ENCODE measurements at regions not wholly inside any gene's neighbourhood (a gene's known extent, or its start where the extent isn't known, plus 50 kb on each side); places are given as distances from the start of the nearest gene placed in this dataset.

DNA sequence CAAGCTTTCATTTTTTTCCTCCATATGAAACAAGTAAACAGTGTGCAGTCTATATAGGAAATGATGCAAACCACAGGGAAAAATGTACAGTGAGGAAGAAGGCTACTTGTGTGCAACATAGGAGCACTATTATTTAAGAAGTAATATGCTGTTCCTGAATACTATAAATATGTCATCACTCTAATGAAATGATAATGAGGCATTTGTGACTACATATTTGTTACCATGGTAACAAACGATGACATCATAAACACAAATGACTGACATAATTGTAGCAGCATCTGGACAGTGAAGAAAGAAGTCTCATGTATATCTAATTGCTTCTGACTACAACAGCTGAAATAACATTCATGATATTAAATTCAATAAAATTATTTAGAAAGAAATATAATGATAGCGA, 164.8 kb downstream of the C7orf25 start:
- Mint-ChIP-seq H3K4me3 (ENCODE audit: unreplicated experiment) (no peak overlapping the region), H3K9me3 (ENCODE audit: unreplicated experiment) (no peaks in the 10 kb centered on the region), H3K27me3 (ENCODE audit: insufficient read depth, unreplicated experiment) (no peaks in the 10 kb centered on the region), H3K4me1 (ENCODE audit: insufficient read depth, unreplicated experiment) (no peaks in the 10 kb centered on the region), H3K36me3 (ENCODE audit: insufficient read depth, unreplicated experiment) (no peaks in the 10 kb centered on the region), H3K27ac (ENCODE audit: low read depth, unreplicated experiment) (no peak overlapping the region)
- TF ChIP-seq, protein P1, sequence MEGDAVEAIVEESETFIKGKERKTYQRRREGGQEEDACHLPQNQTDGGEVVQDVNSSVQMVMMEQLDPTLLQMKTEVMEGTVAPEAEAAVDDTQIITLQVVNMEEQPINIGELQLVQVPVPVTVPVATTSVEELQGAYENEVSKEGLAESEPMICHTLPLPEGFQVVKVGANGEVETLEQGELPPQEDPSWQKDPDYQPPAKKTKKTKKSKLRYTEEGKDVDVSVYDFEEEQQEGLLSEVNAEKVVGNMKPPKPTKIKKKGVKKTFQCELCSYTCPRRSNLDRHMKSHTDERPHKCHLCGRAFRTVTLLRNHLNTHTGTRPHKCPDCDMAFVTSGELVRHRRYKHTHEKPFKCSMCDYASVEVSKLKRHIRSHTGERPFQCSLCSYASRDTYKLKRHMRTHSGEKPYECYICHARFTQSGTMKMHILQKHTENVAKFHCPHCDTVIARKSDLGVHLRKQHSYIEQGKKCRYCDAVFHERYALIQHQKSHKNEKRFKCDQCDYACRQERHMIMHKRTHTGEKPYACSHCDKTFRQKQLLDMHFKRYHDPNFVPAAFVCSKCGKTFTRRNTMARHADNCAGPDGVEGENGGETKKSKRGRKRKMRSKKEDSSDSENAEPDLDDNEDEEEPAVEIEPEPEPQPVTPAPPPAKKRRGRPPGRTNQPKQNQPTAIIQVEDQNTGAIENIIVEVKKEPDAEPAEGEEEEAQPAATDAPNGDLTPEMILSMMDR (IDR thresholded peaks at IDR 0.05; ENCODE audit: unreplicated experiment), result no peak
- DNase-seq (ENCODE audit: unreplicated experiment), result no peak
- CTCF ChIA-PET, result interaction anchor here (1.0 kb wide), 1 partner anchor 23 kb away, joined by 3 read pairs; no protein-coding TSS in a partner anchor
- BruUV-seq (replicated peaks), result no TSS peak
- POLR2A ChIA-PET, result no interaction called here
- intact Hi-C loops (cut with micrococcal nuclease), result no loop called here

DNA sequence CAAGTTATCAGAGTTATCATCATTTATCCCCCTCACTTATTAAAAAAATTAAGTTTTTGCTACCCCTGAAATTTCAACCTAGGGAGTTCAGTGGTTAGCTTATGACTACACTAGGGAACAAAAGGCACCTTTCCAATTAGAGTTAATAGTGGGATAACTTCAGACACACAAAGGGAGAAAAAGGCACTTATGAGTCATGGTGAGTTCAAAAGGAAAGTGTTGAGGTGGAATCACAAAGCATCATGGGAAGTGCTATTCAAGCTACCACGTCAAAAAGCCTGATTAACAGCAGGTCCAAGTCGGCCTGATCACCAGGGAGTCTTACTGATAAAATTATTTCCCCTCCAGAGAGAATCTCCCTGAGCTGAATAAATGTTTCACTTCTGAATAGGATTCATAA, 165.7 kb downstream of the C7orf25 start:
- ChIA-PET POLR2A (interaction anchor here (1.1 kb wide), 1 partner anchor 29 kb away, joined by 3 read pairs; no protein-coding TSS in a partner anchor), CTCF (interaction anchor here (0.5 to 1.9 kb wide), 14 partner anchors 7 to 782 kb away, joined by 3 to 11 read pairs (median 3); no protein-coding TSS in a partner anchor)
- no peaks in the 10 kb centered on the region for H3K4me1 Mint-ChIP-seq (ENCODE audit: insufficient read depth, unreplicated experiment)
- no peaks in the 10 kb centered on the region for H3K36me3 Mint-ChIP-seq (ENCODE audit: insufficient read depth, unreplicated experiment)
- no peaks in the 10 kb centered on the region for H3K27me3 Mint-ChIP-seq (ENCODE audit: insufficient read depth, unreplicated experiment)
- H3K9me3 Mint-ChIP-seq (ENCODE audit: unreplicated experiment), result no peaks in the 10 kb centered on the region
- intact Hi-C loops (cut with micrococcal nuclease), result no loop called here
- H3K27ac Mint-ChIP-seq (ENCODE audit: low read depth, unreplicated experiment), result no peak overlapping the region
- DNase-seq (ENCODE audit: unreplicated experiment), result peak; percentile 5
- no TSS peak for BruUV-seq (replicated peaks)
- H3K4me3 Mint-ChIP-seq (ENCODE audit: unreplicated experiment), result no peak overlapping the region
- TF ChIP-seq, protein P1 (IDR thresholded peaks at IDR 0.05; ENCODE audit: unreplicated experiment), result no peak

DNA sequence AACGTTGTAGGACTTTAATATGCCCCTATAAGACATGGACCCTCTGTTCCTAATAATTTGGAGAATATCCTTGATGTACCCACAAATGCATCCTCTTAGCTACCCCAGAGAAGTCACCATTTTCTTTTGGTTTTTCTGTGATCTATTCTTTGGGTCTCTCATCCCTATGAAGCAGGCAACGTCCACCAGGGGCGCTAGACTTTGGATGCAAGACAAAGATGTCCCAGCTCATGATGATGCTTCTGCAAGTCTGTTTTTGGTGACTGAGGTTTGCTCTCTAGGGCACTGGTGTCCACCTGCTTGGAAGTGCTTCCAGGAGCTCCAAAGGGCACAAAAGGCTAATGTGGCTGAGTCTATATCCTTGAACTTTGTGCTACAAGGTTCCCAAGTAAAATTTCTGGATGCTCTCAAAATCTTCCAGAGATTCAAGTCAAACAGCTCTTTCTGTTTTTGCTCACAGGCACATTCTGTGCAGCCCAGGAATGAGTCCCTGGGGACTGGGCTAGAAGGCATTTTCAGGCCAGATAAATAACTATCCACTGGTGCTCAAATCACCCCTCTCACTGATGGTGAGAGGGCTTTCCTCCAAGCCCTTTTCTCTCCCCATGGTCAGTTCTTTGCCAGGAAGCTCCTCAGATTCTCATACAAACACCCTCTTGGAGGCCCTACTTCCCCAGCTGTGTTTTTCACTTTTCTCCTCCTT, 166.4 kb downstream of the C7orf25 start:
- ChIA-PET POLR2A (interaction anchor here (1.1 to 1.6 kb wide), 2 partner anchors 10 to 29 kb away, joined by 3 to 4 read pairs; no protein-coding TSS in a partner anchor), CTCF (interaction anchor here (0.5 to 1.9 kb wide), 30 partner anchors 8 to 781 kb away, joined by 3 to 11 read pairs (median 3); no protein-coding TSS in a partner anchor)
- H3K4me1 Mint-ChIP-seq (ENCODE audit: insufficient read depth, unreplicated experiment), result no peaks in the 10 kb centered on the region
- no peak overlapping the region for H3K27ac Mint-ChIP-seq (ENCODE audit: low read depth, unreplicated experiment)
- BruUV-seq (replicated peaks), result no TSS peak
- H3K4me3 Mint-ChIP-seq (ENCODE audit: unreplicated experiment), result no peak overlapping the region
- no peaks in the 10 kb centered on the region for H3K9me3 Mint-ChIP-seq (ENCODE audit: unreplicated experiment)
- intact Hi-C loops (cut with micrococcal nuclease), result no loop called here
- H3K27me3 Mint-ChIP-seq (ENCODE audit: insufficient read depth, unreplicated experiment), result no peaks in the 10 kb centered on the region
- peak; percentile 49 for DNase-seq (ENCODE audit: unreplicated experiment)
- no peaks in the 10 kb centered on the region for H3K36me3 Mint-ChIP-seq (ENCODE audit: insufficient read depth, unreplicated experiment)
- TF ChIP-seq, protein P1 (IDR thresholded peaks at IDR 0.05; ENCODE audit: unreplicated experiment), result peak; percentile 43

DNA sequence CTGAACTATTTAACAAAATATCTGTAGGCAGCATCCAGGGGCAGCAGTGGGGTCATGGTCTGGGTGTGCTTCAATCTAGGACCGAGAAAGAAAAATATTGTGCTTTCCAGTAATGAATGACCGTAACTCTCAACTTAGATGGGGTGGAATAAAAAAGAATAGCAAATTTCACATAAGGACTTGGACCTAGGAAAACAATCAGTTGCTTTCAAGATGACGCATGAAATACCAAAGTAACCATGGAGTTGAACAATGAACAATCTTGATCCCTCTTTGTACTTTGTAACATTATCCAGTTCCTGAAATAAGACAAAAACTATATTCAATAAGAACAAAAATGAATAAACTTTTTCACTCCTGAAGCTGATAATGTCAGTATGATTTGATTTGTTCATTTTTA, 167.1 kb downstream of the C7orf25 start:
- ChIA-PET POLR2A (interaction anchor here (1.6 kb wide), 1 partner anchor 11 kb away, joined by 4 read pairs; no protein-coding TSS in a partner anchor), CTCF (interaction anchor here (0.6 to 1.9 kb wide), 19 partner anchors 8 to 551 kb away, joined by 3 to 11 read pairs (median 4); no protein-coding TSS in a partner anchor)
- no peaks in the 10 kb centered on the region for H3K36me3 Mint-ChIP-seq (ENCODE audit: insufficient read depth, unreplicated experiment)
- intact Hi-C loops (cut with micrococcal nuclease), result no loop called here
- DNase-seq (ENCODE audit: unreplicated experiment), result no peak
- H3K9me3 Mint-ChIP-seq (ENCODE audit: unreplicated experiment), result no peaks in the 10 kb centered on the region
- H3K27ac Mint-ChIP-seq (ENCODE audit: low read depth, unreplicated experiment), result no peak overlapping the region
- no peak overlapping the region for H3K4me3 Mint-ChIP-seq (ENCODE audit: unreplicated experiment)
- no TSS peak for BruUV-seq (replicated peaks)
- H3K27me3 Mint-ChIP-seq (ENCODE audit: insufficient read depth, unreplicated experiment), result no peaks in the 10 kb centered on the region
- TF ChIP-seq, protein P1 (IDR thresholded peaks at IDR 0.05; ENCODE audit: unreplicated experiment), result no peak
- H3K4me1 Mint-ChIP-seq (ENCODE audit: insufficient read depth, unreplicated experiment), result no peaks in the 10 kb centered on the region
